ENCODE measurements at regions not wholly inside any gene's neighbourhood (a gene's known extent, or its start where the extent isn't known, plus 50 kb on each side); places are given as distances from the start of the nearest gene placed in this dataset.

DNA sequence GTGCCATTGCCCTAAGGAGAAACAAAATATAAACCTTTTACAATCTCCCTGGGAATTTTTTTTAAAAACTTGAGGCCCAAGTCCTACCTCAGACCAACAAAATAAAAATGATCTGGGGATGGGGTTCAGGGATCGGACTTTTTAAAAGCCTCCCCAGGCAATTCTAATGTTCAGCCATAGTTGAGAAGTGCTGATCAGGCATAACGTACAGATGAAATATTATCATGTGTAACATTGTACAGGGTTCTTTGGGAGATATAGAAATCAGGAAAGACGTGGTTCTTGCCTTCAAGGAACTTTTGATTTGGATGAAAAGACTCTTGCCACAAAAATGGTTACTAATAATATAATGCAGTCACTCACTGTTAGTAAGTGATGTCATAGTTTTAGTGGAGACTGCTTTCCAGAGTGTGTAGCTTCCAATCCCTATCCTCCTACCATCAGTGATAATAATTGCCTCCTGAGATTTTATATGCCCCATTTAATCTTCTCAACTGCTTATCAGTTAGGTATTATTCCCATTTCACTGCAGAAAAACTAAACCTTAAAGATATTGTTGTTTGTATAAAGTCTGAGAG is 135.6 kb downstream of the BRMS1L start:
- TF ChIP-seq EZH2 (IDR thresholded peaks at IDR 0.05; ENCODE audit: low read length, missing control alignments) (no peak), CTCF (conservative IDR thresholded peaks at IDR 0.05 in 1 of 2, IDR thresholded peaks at IDR 0.05 in 1 of 2; ENCODE audit: low read depth in 1 of 2, low read length in 2 of 2) (no peak)
- no peaks in the 10 kb centered on the region for H3K36me3 ChIP-seq (ENCODE audit: control insufficient read depth, insufficient read depth, low read length)
- H3K4me2 ChIP-seq (ENCODE audit: extremely low read depth, insufficient read depth, low read length) = no peak overlapping the region
- no peak for DNase-seq (ENCODE audit: low read depth in 2 of 2)
- H3K4me1 ChIP-seq (ENCODE audit: control insufficient read depth, extremely low read depth, insufficient read depth, low read length) = no peaks in the 10 kb centered on the region
- no peak overlapping the region for H3K9ac ChIP-seq (ENCODE audit: insufficient read depth, low read length)
- no peak overlapping the region for H3K27ac ChIP-seq (ENCODE audit: insufficient read depth, low read length)
- no peak overlapping the region for H2AFZ ChIP-seq (ENCODE audit: low read length)
- H3K4me3 ChIP-seq (replicated peaks in 1 of 4; ENCODE audit: control extremely low read depth in 1 of 4, insufficient read depth in 1 of 4, low read depth in 3 of 4, low read length in 4 of 4) = no peak overlapping the region
- H4K20me1 ChIP-seq (ENCODE audit: control insufficient read depth, extremely low read depth, insufficient read depth, low read length) = no peaks in the 10 kb centered on the region
- H3K27me3 ChIP-seq (ENCODE audit: control insufficient read depth, insufficient read depth, low read length) = no peaks in the 10 kb centered on the region
- H3K79me2 ChIP-seq (ENCODE audit: control insufficient read depth, insufficient read depth, low read length) = no peaks in the 10 kb centered on the region
- no peaks in the 10 kb centered on the region for H3K9me3 ChIP-seq (ENCODE audit: control insufficient read depth, insufficient read depth, low read depth, low read length)

- no peaks in the 10 kb centered on the region for H3K79me2 ChIP-seq (ENCODE audit: control insufficient read depth, insufficient read depth, low read length)
- H3K4me1 ChIP-seq (ENCODE audit: control insufficient read depth, extremely low read depth, insufficient read depth, low read length) = no peaks in the 10 kb centered on the region
- no peaks in the 10 kb centered on the region for H3K36me3 ChIP-seq (ENCODE audit: control insufficient read depth, insufficient read depth, low read length)
- H3K9me3 ChIP-seq (ENCODE audit: control insufficient read depth, insufficient read depth, low read depth, low read length) = no peaks in the 10 kb centered on the region
- H3K9ac ChIP-seq (ENCODE audit: insufficient read depth, low read length) = no peak overlapping the region
- no peaks in the 10 kb centered on the region for H4K20me1 ChIP-seq (ENCODE audit: control insufficient read depth, extremely low read depth, insufficient read depth, low read length)
- H2AFZ ChIP-seq (ENCODE audit: low read length) = no peak overlapping the region
- no peak for TF ChIP-seq EZH2 (IDR thresholded peaks at IDR 0.05; ENCODE audit: low read length, missing control alignments)
- TF ChIP-seq CTCF (conservative IDR thresholded peaks at IDR 0.05 in 1 of 2, IDR thresholded peaks at IDR 0.05 in 1 of 2; ENCODE audit: low read depth in 1 of 2, low read length in 2 of 2) = no peak
- no peak overlapping the region for H3K4me3 ChIP-seq (replicated peaks in 1 of 4; ENCODE audit: control extremely low read depth in 1 of 4, insufficient read depth in 1 of 4, low read depth in 3 of 4, low read length in 4 of 4)
- H3K27ac ChIP-seq (ENCODE audit: insufficient read depth, low read length) = no peak overlapping the region
- DNase-seq (ENCODE audit: low read depth in 2 of 2) = no peak
- H3K27me3 ChIP-seq (ENCODE audit: control insufficient read depth, insufficient read depth, low read length) = no peaks in the 10 kb centered on the region
- no peak overlapping the region for H3K4me2 ChIP-seq (ENCODE audit: extremely low read depth, insufficient read depth, low read length)
Observed at GRCh38 chr14:35959835-35960234, 133.7 kb downstream of the BRMS1L start.

GRCh38 chr14:35958499-35958898 is 132.4 kb downstream of the BRMS1L start:
- no peaks in the 10 kb centered on the region for H4K20me1 ChIP-seq (ENCODE audit: control insufficient read depth, extremely low read depth, insufficient read depth, low read length)
- H3K27ac ChIP-seq (ENCODE audit: insufficient read depth, low read length) = no peak overlapping the region
- H3K4me2 ChIP-seq (ENCODE audit: extremely low read depth, insufficient read depth, low read length) = no peak overlapping the region
- no peak for DNase-seq (ENCODE audit: low read depth in 2 of 2)
- no peaks in the 10 kb centered on the region for H3K9me3 ChIP-seq (ENCODE audit: control insufficient read depth, insufficient read depth, low read depth, low read length)
- no peaks in the 10 kb centered on the region for H3K27me3 ChIP-seq (ENCODE audit: control insufficient read depth, insufficient read depth, low read length)
- H3K9ac ChIP-seq (ENCODE audit: insufficient read depth, low read length) = no peak overlapping the region
- H3K4me1 ChIP-seq (ENCODE audit: control insufficient read depth, extremely low read depth, insufficient read depth, low read length) = no peaks in the 10 kb centered on the region
- H3K79me2 ChIP-seq (ENCODE audit: control insufficient read depth, insufficient read depth, low read length) = no peaks in the 10 kb centered on the region
- TF ChIP-seq EZH2 (IDR thresholded peaks at IDR 0.05; ENCODE audit: low read length, missing control alignments) (no peak), CTCF (conservative IDR thresholded peaks at IDR 0.05 in 1 of 2, IDR thresholded peaks at IDR 0.05 in 1 of 2; ENCODE audit: low read depth in 1 of 2, low read length in 2 of 2) (no peak)
- H3K36me3 ChIP-seq (ENCODE audit: control insufficient read depth, insufficient read depth, low read length) = no peaks in the 10 kb centered on the region
- no peak overlapping the region for H2AFZ ChIP-seq (ENCODE audit: low read length)
- no peak overlapping the region for H3K4me3 ChIP-seq (replicated peaks in 1 of 4; ENCODE audit: control extremely low read depth in 1 of 4, insufficient read depth in 1 of 4, low read depth in 3 of 4, low read length in 4 of 4)

All from fibroblast of lung (primary cell).